ENCODE measurements at regions not wholly inside any gene's neighbourhood (a gene's known extent, or its start where the extent isn't known, plus 50 kb on each side); places are given as distances from the start of the nearest gene placed in this dataset.
"Not testable (repeated sequence)": the region's sequence is repeated elsewhere in the genome, so short reads cannot be mapped to it uniquely, and the experiment has no call there.

DNA sequence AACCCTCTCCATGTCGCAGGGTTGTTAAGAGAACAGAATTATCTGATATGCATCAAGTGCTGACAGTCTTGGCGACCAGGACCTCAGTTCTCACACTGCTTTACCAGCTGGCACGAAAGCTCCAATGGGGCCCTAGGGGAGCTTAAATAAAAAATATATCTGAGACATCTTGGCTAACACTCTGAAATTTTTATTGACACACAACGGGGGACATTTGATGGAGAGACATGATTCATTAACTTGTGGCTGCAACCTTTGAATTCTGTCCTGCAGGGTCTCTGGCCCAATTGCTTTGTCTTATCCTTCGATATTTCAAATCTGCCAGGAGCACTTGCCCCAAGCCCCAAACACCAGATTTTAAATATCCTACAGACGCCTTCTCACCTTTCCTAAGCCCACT lies 567.0 kb downstream of the AJAP1 start:
- DNase-seq, result no peak

DNA sequence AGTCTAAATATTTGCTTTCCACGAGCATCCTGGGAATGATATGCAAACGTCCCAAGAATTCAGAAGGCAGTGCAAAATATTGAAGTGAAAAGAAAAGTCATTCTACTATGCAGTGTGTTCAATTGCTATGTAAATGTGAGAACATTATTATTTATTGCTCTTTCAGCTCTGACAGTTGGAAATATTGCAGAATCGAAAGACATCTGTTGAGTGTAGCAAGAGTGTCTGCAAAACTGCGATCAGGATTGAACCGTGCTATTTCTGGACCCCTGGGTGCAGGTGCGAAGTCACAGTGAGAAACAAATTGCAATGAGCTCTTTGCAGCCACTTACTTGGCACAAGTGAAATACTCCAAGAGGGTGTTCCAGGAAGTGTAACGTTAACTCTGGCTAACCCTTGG lies 566.4 kb downstream of the AJAP1 start:
- DNase-seq, result no peak

DNA sequence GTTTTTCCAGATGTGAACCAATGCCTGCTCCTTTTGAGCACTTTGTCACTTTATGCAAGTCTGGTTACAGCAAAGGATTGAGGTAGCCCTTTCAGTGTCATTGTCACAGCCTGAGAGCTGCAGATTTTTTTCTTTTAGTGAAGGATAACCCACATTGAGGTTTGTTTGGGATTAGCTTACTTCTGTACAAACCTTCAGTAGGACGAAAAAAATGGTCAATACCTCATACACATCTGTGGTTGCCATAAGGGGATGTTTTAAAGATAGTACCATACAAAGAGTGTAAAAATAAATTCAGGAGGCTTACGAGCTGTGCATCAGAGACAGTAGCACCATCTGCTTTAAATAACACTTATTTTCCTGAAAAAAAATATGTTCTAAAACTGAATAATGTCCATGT lies 566.0 kb downstream of the AJAP1 start:
- no peak for DNase-seq

DNA sequence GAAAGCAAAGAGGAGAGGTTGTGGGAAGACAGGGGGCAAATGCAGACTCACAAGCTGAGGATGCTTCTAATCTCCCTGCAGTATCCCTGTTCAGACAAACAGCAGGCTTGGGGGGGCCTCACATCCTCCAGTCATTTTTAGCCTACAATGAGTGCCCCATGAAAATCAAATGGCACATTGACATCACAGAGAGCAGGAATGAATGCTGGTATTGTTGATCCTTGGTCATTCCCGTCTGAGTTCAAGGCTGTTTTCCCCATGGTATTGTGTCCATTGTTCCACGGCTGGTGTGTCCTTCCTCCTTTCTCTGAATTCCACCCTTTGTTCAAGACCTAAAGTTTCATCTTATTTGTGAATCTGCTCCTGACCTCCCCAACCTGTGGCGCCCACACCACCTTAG lies 545.6 kb downstream of the AJAP1 start:
- no peak for DNase-seq

GRCh38 chr1:5198328-5198727 lies 543.9 kb downstream of the AJAP1 start:
- DNase-seq, result no peak

GRCh38 chr1:5191470-5191869 lies 537.1 kb downstream of the AJAP1 start:
- DNase-seq, result no peak

GRCh38 chr1:5189384-5189783 lies 535.0 kb downstream of the AJAP1 start:
- no peak for DNase-seq

GRCh38 chr1:5165762-5166161 lies 511.4 kb downstream of the AJAP1 start:
- DNase-seq, result no peak

GRCh38 chr1:5164158-5164557 lies 509.7 kb downstream of the AJAP1 start:
- no peak for DNase-seq

- no peak for DNase-seq
Measured at GRCh38 chr1:5161372-5161771, 507.0 kb downstream of the AJAP1 start.

GRCh38 chr1:5157175-5157574 lies 502.8 kb downstream of the AJAP1 start:
- DNase-seq, result no peak

DNA sequence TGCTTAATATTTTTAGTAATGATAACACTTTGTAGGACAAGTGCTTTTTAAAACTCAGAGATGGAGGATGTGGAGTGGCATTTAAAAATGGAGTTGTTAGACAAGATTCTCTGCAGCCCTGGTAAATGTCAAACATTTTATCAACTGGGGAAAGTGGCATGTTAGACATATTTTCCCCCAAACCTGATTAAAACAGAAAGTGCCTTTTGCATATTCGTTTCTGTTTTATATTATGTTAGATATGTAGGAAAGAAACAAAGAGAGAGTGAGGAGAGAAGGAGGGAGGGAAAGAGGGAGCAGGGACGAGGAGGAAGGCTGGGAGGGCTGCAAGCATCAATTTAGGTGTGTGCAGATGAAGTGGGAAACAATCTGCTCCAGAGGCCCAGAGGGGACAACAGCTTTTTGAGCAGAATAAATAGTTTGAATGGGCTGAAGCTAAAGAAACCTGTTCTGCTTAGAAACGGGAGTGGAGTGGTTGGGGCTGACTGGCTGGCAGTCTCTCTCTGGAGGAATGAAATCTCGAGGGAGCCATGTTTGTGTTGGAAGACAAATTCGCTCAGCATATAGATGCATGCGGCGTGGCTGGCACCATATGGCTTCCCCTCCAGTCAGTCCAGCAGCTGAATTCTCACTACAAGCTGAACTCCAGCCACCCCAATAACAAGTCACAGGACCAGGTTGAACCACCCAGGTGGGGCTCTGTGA lies 502.2 kb downstream of the AJAP1 start:
- no peak for DNase-seq

- peak; percentile 3 for DNase-seq
Measured at GRCh38 chr1:5151511-5151910, 497.1 kb downstream of the AJAP1 start.

DNA sequence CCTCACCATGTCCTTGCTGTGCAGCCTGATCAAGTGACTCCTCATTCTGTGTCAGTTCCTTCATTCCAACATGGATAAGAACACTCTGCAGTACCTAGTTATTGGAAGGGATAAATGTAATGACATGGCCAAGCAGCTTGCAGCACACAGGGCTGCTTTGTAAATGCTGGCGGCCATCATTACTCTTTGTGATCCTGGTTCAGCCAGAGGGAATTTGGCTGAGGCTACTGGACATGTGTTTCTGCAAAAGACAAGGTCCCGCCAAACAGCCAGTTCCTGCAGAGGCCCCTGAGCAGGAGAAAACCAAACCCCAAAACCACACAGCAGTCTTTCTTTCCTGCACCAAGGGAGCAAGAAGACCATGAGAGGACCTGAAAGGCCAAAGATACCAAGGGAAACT lies 495.8 kb downstream of the AJAP1 start:
- DNase-seq, result peak; percentile 32

DNA sequence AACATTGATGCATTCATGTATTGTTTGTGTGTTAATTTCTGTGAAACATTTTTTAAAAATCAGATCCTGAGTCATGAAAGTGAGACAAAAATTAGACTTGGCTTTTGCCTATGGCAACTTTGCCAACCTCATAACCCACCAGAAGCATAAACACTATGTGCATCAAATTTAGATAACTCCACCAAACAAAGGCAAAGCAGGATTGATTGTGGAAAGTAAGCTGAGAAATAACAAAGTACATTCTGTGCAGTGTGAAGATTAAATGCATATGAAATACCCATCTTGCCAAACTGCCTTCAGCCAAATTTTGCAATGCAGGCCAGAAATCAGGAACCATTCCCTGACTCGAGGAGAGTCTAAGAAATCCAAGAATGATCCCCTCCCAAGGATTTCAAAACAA lies 493.4 kb downstream of the AJAP1 start:
- no peak for DNase-seq

DNA sequence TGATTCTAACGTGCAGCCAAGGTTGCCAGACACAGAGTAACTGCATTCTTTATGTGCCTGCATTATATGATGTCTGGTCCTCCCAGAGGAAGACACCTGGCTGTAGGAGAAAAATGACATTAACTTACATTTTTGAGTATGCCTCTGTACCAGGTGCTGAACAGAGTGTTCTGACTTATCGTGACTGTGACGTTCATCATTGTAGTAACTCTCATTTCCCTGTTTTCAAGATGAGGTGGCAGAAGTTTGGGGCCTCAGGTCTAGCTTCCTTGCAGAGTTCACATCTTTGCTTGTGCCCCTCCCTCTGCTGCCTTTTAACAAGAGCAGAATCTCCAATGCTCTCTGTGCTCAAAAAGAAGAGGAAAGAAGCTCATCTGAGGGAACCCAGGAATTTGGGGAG lies 488.0 kb downstream of the AJAP1 start:
- no peak for DNase-seq

DNA sequence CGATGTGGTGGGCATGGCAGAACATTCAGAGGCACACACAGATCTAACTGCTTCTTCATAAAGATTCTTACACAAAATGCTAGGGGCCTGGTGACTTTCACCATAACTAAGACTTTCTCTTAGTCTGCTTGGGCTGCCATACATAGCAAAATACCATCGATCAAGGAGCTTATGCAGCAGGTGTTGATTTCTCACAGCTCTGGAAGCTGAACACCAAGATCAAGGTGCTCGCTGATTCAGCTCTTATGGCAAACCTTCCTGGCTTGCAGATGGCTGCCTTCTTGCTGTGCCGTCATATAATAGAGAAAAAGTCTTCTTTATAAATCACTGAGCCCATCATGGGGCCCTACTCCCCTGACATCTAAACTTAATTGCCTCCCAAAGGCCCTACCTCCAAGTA lies 487.3 kb downstream of the AJAP1 start:
- DNase-seq, result no peak

- DNase-seq, result no peak
Measured at GRCh38 chr1:5140962-5141361, 486.6 kb downstream of the AJAP1 start.

GRCh38 chr1:5140136-5140535 lies 485.7 kb downstream of the AJAP1 start:
- DNase-seq, result no peak

DNA sequence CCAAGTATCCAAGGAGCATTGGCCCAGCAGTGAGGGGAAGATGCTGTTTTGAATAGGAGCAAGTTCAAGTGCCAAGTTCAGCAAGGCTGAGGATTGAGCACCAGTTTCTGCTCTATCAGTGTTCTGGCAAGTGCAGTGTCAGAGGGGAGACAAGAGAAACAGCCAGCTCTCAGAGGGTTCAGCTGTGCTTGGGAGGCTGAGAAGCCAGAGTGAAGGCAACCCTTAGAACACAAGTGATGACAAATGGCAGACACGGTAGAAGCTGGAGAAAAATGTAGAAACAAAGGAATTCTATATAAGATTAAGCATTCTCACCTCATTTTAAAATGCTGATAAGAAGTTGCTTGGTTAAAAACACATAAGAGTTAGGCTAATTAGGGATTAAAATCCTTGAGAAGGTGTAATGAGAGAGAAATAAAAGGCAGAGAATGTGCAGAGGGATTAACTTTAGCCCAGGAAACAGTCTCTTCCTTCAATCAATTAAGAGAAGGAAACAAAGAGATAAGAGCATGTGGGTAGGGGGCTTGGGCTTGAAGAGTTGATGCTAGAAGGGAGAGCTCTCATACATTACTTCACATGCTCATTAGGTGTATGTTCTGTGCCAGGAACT lies 475.4 kb downstream of the AJAP1 start:
- no peak for DNase-seq

DNA sequence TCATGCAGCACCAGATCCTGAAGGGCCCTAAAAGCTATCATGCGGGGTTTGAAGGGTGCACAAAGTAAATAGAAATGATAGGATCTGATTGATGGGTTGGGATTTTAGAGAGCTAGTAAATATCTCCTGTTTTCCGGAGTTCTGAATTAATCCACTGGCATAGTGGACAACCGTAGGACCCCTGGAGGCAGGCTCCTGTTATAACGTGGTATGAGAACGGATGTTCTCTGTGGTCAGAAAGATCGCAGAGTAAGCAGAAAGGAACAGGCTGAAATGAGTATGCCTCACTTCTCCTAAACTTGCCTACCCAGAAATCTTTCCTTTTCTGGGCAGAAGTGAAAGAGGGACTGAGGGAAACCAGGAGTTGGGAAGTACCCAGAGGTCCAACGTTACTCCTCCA lies 470.8 kb downstream of the AJAP1 start:
- no peak for DNase-seq

GRCh38 chr1:5120559-5120958 lies 466.1 kb downstream of the AJAP1 start:
- DNase-seq, result no peak

GRCh38 chr1:5119366-5120234 lies 465.2 kb downstream of the AJAP1 start:
- DNase-seq, result no peak

GRCh38 chr1:5118771-5119170 lies 464.4 kb downstream of the AJAP1 start:
- DNase-seq, result not testable (repeated sequence)
